ENCODE measurements at regions not wholly inside any gene's neighbourhood (a gene's known extent, or its start where the extent isn't known, plus 50 kb on each side); places are given as distances from the start of the nearest gene placed in this dataset.
A peak's percentile ranks its signal among the peaks of the same experiment; 100 is the strongest.

GRCh38 chr3:16834214-16834613 is 50.5 kb upstream of the PLCL2 start:
- no peak overlapping the region for H3K27ac ChIP-seq (ENCODE audit: control insufficient read depth, insufficient read depth)
- no TSS peak for BruUV-seq (replicated peaks)
- no peaks in the 10 kb centered on the region for H4K20me1 ChIP-seq (ENCODE audit: control insufficient read depth, insufficient read depth)
- H3K4me3 ChIP-seq: no peak overlapping the region
- no peaks in the 10 kb centered on the region for H3K79me2 ChIP-seq (ENCODE audit: control insufficient read depth, insufficient read depth, low read length)
- TF ChIP-seq REST (IDR thresholded peaks at IDR 0.05; ENCODE audit: low read depth, low read length) (no peak), NFYB (IDR thresholded peaks at IDR 0.05; ENCODE audit: insufficient read depth, low read depth, low read length) (no peak), YBX1 (IDR thresholded peaks at IDR 0.05) (no peak), CTCF (IDR thresholded peaks at IDR 0.05 in 2 of 3, conservative IDR thresholded peaks at IDR 0.05 in 1 of 3; ENCODE audit: control insufficient read depth in 2 of 3, extremely low read depth in 1 of 3, insufficient read depth in 1 of 3, low read depth in 3 of 3, low read length in 3 of 3) (peak in 2 of 3 experiments; percentile 28 to 31; a peak in 2 of 6 replicates), RAD21 (IDR thresholded peaks at IDR 0.05; ENCODE audit: insufficient read depth, low read depth, low read length) (peak; percentile 51), TCF3 (IDR thresholded peaks at IDR 0.05; ENCODE audit: borderline replicate concordance, insufficient read depth, low read depth, low read length) (no peak), GATAD2B (conservative IDR thresholded peaks at IDR 0.05; ENCODE audit: low read depth) (no peak), SRF (IDR thresholded peaks at IDR 0.05; ENCODE audit: low read depth in 2 of 2, low read length in 2 of 2) (no peak), MEF2A (IDR thresholded peaks at IDR 0.05; ENCODE audit: insufficient read depth, low read depth, low read length) (no peak), RFX5 (IDR thresholded peaks at IDR 0.05; ENCODE audit: low read depth, low read length) (no peak), ESRRA (IDR thresholded peaks at IDR 0.05; ENCODE audit: low read length) (no peak), SUPT20H (IDR thresholded peaks at IDR 0.05; ENCODE audit: borderline replicate concordance, control insufficient read depth, low read depth, low read length) (no peak), USF2 (IDR thresholded peaks at IDR 0.05; ENCODE audit: borderline replicate concordance, low read depth, low read length) (no peak)
- ChIA-PET POLR2A (interaction anchor here (1.4 kb wide), 1 partner anchor 10 kb away, joined by 4 read pairs; no protein-coding TSS in a partner anchor), SMC1A (ENCODE audit: uncharacterized antibody, unreplicated experiment) (interaction anchor here (0.8 to 3.8 kb wide), 13 partner anchors 8 to 406 kb away, joined by 3 to 15 read pairs (median 5); partner anchors contain the start of gene PLCL2), CTCF (interaction anchor here (0.7 to 2.4 kb wide), 9 partner anchors 11 to 361 kb away, joined by 3 to 7 read pairs (median 4); no protein-coding TSS in a partner anchor), RAD21 (ENCODE audit: unreplicated experiment) (interaction anchor here (1.0 to 1.5 kb wide), 5 partner anchors 9 to 398 kb away, joined by 3 to 5 read pairs (median 3); partner anchors contain the start of gene PLCL2)
- in situ Hi-C loops (cut with MboI) (no loop called here), intact Hi-C loops (cut with micrococcal nuclease; ENCODE audit: unreplicated experiment) (no loop called here)
- peaks cover 19% of the 10 kb centered on the region for H3K4me1 ChIP-seq (ENCODE audit: control insufficient read depth, insufficient read depth, low read length)
- ATAC-seq (no peak), DNase-seq (ENCODE audit: low read depth, low spot score) (no peak), FAIRE-seq (no peak)
- H3K9me3 ChIP-seq (replicated peaks; ENCODE audit: control insufficient read depth, insufficient read depth, low read length): no peaks in the 10 kb centered on the region; the same call in 2 of the 3 replicates
- no peak overlapping the region for H3K4me2 ChIP-seq (ENCODE audit: control insufficient read depth, insufficient read depth)
- no peaks in the 10 kb centered on the region for H3K27me3 ChIP-seq (replicated peaks in 1 of 2; ENCODE audit: control insufficient read depth in 2 of 2, insufficient read depth in 2 of 2, low read length in 1 of 2)
- 80% methylated on average over 4 of the region's 4 CpGs for WGBS (ENCODE audit: insufficient coverage, insufficient replicate concordance, low lambda C conversion rate, missing lambda C conversion rate)
- no peak overlapping the region for H2AFZ ChIP-seq (ENCODE audit: control insufficient read depth, low read depth, low read length)
- no peaks in the 10 kb centered on the region for H3K36me3 ChIP-seq (ENCODE audit: control insufficient read depth in 2 of 2, insufficient read depth in 2 of 2, low read length in 1 of 2)
- H3K9ac ChIP-seq (ENCODE audit: control insufficient read depth, insufficient read depth, low read length): no peak overlapping the region
